Fibroblast of skin of right biceps (primary cell): ENCODE measurements at regions not wholly inside any gene's neighbourhood (a gene's known extent, or its start where the extent isn't known, plus 50 kb on each side); places are given as distances from the start of the nearest gene placed in this dataset.
"Not testable (repeated sequence)": the region's sequence is repeated elsewhere in the genome, so short reads cannot be mapped to it uniquely, and the experiment has no call there.

Experiments used
- DNase-seq: peaks from one replicate; pipeline ENCODE4 v3.0.0-alpha.2; 2013

- DNase-seq, result peak; percentile 34
These were observed 72.3 kb upstream of the SH3RF1 start for GRCh38 chr4:169342906-169343564.

- DNase-seq, result no peak
These were observed 71.6 kb upstream of the SH3RF1 start for GRCh38 chr4:169342159-169342860.

DNA sequence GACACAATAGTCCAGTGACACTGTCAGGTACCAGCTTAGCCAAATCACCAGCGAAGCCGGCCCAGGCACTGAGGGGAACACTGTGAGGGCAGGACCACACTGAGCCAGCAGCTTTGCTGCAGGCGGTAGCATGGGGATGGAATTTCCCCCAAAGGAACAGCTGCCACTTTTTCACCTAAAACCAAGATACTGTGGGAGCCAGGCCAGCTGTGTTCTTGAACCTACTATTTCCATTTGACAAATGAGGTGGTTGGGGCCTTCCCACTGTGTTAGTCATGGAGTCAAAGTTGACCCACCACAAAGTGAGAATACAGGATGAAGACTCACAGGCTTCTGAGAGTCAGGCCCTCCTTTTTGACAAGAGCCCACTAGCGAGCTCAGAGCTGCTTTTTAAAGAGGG, 70.7 kb upstream of the SH3RF1 start:
- DNase-seq, result peak; percentile 82

GRCh38 chr4:169340834-169341233, 70.1 kb upstream of the SH3RF1 start:
- no peak for DNase-seq

- peak; percentile 82 for DNase-seq
These were observed 67.5 kb upstream of the SH3RF1 start for GRCh38 chr4:169338241-169338640.

- peak; percentile 98 for DNase-seq
These were observed 66.8 kb upstream of the SH3RF1 start for GRCh38 chr4:169337510-169337909.

DNA sequence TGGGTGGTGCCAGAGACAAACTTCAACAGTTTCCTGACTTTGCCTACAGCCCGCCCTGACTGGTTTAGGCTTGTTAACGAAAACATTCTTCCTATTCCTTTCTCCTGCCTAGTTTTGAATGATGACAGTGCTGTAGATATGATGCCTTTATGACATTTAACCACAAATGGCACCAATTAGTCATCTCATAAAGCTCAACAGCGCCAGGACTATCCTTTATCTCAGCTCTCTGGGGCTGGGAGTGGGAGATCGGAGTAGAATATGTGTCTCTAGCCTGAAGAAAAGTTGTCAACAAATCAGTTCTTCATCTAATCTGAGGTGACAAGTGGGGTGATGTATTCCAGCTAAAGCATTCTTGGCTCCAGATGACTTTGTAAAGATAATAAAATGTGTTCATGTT, 64.6 kb upstream of the SH3RF1 start:
- peak; percentile 96 for DNase-seq

DNA sequence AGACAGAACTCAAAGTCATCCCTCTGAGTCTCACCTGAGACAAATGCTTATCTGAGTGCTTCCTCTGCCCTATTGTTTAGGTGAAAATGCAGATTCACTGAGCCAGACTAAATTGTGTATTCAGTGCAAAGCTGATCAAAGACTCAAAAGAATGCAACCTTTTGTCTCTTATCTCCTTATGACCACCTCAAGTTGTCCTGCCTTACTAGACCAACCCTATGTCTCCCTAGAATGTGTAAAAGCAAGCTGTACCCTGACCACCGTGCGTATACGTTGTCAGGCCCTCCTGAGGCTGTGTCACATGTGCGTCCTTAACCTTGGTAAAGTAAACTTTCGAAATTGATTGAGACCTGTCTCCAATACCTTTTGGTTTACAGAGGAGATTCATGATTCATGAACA, 63.6 kb upstream of the SH3RF1 start:
- no peak for DNase-seq

GRCh38 chr4:169333265-169333664, 62.5 kb upstream of the SH3RF1 start:
- DNase-seq, result no peak

GRCh38 chr4:169332583-169332982, 61.8 kb upstream of the SH3RF1 start:
- no peak for DNase-seq

GRCh38 chr4:169330811-169331210, 60.1 kb upstream of the SH3RF1 start:
- no peak for DNase-seq

DNA sequence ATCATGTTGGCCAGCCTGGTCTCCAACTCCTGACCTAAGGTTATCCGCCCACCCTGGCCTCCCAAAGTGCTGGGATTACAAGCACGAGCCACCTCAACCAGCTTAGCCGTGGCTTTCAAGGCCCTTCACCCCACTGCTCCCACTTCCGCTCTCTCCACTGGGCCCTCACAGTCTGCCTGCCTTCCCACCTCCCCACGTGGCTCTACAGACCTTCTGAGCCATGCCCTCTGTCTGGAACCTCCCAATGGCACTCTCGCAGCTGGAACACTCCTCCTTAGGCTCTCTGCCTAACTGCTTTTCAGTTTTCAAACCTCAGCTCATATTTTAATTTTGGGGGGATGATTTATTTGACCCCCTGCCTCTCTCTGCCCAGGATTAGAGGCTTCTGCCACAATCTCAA, 59.3 kb upstream of the SH3RF1 start:
- DNase-seq, result no peak

GRCh38 chr4:169327951-169328350, 57.2 kb upstream of the SH3RF1 start:
- no peak for DNase-seq

DNA sequence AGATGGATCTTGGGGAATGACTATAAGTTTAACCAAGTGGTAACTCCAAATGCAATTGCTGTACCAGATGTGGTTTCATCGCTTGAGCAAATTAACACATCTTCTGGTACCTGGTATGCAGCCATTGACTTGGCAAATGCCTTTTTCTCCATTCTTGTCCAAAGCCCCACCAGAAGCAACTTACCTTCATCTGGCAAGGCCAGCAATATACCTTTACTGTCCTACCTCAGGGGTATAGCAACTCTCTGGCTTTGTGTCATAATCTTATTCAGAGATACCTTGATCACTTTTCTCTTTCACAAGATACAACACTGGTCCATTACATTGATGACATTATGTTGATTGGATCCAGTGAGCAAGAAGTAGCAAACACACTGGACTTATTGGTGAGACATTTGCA, 53.2 kb upstream of the SH3RF1 start:
- DNase-seq, result not testable (repeated sequence)

DNA sequence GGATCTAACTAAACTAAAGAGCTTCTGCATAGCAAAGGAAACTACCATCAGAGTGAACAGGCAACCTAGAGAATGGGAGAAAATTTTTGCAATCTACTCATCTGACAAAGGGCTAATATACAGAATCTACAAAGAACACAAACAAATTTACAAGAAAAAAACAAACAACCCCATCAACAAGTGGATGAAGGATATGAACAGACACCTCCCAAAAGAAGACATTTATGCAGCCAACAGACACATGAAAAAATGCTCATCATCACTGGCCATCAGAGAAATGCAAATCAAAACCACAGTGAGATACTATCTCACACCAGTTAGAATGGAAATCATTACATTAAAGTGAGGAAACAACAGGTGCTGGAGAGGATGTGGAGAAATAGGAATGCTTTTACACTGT, 52.1 kb upstream of the SH3RF1 start:
- DNase-seq, result not testable (repeated sequence)
